HG02588 (cell line): ENCODE measurements at regions not wholly inside any gene's neighbourhood (a gene's known extent, or its start where the extent isn't known, plus 50 kb on each side); places are given as distances from the start of the nearest gene placed in this dataset.

Experiments
- ATAC-seq: cut with Tn5 transposase; IDR thresholded peaks from one replicate; pipeline ENCODE4 v1.9.1; 2021; ENCODE audit warnings: mild to moderate bottlenecking, moderate library complexity; ENCODE audit not compliant: unreplicated experiment

DNA sequence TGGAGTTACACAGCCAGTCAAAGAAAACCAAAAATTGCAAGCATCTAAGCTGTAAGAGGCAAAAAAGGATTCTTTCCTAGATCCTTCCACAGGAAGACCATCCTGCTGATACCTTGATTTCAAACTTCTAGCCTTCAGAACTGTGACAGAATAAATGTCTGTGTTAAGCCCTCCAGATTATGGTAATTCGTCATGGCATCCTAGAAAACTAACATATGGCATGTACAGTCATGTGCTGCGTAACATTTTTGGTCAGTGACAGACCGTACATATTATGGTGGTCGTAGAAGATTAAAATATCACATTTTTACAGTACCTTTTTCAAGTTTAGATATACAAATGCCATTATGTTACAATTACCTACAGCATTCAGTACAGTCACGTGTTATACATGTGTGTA is 660.9 kb upstream of the LMO3 start:
- ATAC-seq: no peak

DNA sequence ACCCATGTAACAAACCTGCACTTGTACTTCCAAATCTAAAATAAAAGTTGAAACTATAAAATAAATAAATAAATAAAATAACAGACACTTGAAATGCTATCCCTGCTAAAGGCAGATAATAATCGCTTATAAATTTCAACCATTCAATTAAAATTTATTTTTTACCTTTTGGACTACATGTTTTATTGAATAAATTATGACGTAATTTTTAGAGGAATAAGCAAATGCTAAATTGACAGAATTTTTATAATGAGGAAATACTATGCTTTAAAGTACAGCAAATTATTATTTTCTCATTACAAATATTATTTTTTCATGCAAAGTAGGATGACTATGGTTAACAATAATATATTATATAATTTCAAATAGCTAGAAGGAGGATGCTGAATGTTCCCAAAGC is 658.6 kb upstream of the LMO3 start:
- no peak for ATAC-seq

DNA sequence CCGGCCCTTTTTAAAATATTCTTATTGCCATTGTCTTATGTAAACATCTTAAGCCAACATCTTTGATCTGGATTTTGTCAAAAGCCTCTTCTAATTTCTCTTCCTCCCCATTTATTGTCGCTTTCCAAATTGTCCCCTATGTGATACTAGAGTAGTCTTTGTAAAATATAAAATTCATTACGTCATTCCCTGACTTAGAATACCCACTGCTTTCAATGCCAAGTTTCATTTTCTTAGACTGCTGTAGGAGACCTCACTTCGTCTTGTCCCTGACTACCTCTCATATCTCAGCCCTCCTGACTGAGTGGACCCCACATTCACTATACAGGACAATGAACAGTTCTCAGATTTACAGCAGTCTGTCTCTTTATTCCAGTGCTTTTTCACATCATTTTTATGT is 633.9 kb upstream of the LMO3 start:
- ATAC-seq: no peak

DNA sequence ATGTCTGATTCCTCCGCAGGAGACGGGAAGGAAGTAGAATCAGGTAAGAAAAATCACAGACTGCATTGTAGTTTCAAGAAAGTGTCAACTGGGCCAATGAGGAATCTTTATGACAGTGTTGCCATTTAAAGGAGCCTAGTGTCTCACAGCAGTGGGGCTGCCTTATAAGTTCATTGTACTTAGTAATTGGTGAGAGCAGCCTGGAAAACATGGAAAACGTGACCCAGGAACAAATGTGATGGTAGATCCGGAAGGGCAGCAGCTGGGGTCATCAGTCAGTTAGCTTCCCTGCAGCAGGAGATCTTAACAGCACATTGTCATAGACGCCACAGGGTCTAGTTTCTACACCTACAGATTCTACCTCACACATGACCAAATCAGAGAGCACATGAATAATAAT is 630.0 kb upstream of the LMO3 start:
- no peak for ATAC-seq

DNA sequence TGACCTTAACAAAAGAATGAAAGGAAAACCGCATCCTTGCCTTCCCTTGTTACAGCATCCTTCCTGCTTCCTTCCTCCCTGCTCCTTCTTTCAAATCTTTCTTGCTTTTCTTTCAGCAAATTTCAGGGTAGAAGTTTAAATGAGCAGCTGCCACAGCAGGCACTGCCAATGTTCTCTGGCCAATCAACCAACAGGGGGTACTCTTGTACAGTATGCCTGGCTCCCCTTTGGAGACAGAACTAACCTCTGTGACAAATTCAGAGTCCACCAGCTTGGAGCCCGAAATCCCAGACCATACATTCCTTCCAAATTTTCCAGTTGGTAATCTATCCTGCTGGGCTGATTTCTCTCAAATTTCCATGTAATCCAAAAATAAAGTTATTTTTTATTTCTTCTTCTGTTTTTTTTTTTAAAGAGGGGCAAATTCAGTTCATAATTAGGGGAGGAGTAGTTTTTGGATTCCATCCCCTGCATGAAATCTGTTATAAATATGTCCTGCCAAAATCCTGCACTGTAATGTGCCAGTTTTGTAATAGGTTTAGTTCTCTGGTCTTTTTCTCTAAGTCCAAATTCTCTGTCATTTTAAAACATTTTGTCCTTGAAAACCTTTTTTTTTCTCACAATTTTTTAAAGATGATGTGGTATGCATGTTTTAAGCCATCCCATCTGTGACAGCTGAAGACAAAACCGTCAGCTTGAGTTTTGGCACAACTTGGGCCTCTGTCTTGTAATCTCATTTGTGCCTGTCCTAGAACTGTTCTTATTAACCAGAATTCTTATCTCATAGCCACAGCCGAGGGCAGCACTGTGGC is 610.0 kb upstream of the LMO3 start:
- ATAC-seq: no peak

DNA sequence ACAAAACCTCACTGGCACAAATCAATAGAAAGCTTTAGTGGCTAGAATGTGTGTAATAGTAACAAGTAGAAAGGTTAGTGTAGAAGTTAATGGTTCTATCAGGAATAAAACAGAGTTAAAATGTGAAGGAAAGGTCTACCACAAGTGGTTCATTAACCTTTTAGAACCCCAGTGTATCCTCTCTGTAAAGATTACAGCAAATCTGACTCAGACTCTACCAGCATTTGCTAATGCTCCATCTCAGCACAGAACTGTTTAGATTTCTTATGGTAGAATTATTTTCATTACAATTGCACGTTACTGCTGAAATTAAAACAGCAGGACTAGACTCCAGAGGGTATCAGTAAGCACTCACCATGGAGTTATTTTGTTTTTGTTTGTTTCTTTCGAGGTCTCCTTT is 609.0 kb upstream of the LMO3 start:
- no peak for ATAC-seq

DNA sequence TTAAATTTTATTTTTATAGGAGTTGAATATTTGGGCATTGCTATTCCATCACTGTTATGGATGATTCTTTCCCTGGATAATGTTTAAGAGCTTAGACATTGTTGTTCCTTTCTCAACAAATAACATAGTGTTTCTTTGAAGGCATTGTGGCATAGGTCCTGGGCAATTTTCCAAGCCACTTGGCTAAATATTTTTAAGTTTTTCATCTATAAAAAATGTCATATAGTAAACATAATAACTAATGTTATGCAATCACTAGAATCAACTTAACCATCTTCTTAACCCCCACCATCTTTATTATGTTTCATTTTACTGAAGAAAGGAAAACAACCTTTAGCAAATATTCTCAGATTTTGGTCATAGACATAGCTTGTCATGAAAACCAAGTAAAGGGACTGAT is 600.6 kb upstream of the LMO3 start:
- no peak for ATAC-seq

DNA sequence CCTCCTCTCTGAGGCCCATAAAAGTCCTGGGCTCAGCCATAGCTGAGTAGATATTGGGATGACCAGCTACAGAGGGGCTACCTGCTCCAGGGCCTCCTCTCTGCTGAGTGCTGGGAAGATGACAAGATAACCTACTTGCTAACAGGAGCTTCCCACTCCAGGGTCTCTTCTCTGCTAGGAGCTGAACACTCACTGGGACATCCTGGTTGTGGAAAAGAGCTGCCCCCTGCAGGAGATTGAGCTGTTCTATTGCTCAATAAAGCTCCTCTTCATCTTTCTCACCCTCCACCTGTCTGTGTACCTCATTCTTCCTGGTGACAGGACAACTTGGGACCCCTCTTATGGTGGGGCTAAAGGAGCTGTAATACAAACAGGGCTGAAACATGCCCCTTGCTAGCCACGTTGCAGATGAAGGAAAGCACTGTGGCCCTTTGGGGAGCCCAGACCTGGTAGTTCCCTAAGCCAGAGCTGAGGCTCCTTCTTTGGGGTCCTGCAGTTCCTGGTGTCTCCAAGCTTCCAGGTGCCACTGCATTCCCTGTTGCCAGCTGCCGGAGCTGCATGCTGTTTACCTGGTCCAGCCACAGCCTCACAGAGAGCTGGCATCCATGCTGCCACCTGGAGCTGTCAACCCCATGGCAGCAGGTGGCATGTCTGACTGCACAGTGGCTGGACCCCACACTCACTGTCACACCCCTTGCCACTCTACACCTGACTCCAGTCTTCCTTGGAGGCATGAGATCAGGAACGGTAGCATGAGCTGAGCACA is 598.5 kb upstream of the LMO3 start:
- no peak for ATAC-seq

DNA sequence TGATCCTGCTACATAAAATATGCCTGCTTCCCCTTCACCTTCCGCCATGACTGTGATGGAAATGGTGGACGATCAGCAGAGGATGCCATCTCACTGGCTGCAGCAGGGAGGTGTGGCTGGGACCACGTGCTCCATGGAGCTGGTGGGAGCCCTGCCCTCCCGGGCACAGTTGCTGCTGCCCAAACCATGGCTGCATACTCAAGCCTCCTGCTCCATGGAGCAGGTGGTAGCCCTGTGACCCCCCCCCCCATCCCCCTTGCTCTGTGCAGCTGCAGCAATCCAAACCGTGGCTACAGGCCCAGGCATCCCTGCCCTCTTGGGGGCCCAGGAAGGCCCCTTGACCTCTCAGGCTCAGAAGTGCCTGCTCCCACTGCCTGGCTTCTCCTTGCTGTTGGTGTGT is 597.5 kb upstream of the LMO3 start:
- no peak for ATAC-seq

DNA sequence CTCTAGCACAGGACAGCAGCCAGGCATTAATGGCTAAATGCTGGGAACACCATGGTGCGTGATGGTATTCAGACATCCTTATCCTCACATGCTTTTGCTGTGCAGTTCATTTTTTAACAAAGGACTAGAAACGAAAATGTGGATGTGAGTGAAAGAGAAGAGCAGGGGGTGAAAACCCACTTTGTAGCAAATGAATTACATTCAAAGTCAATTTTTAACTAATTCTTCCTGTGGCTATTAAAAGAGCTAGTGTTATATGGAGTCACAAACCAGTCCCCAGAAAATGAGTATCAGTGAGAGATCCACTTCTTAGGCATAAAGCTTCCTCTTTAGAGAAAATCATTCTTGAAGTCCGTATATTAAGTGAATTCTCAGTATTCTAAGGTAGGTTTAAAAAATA is 592.0 kb upstream of the LMO3 start:
- ATAC-seq: no peak

DNA sequence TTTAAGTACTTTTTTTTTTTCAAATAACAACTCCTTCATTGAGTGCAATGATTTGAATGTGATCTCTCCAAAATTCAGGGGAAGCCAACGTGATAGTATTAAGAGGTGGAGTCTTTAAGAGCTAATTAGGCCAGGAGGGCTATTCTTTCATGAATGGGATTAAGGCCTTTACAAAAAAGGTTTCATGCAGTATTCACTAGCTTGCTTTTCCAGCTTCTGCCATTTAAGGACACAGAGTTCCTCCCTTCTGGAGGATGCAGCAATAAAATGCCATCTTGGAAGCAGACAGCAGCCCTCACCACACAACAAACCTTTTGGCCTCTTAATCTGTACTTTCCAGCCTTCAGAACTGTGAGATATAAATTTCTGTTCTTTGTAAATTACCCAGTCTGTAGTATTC is 586.8 kb upstream of the LMO3 start:
- ATAC-seq: no peak

DNA sequence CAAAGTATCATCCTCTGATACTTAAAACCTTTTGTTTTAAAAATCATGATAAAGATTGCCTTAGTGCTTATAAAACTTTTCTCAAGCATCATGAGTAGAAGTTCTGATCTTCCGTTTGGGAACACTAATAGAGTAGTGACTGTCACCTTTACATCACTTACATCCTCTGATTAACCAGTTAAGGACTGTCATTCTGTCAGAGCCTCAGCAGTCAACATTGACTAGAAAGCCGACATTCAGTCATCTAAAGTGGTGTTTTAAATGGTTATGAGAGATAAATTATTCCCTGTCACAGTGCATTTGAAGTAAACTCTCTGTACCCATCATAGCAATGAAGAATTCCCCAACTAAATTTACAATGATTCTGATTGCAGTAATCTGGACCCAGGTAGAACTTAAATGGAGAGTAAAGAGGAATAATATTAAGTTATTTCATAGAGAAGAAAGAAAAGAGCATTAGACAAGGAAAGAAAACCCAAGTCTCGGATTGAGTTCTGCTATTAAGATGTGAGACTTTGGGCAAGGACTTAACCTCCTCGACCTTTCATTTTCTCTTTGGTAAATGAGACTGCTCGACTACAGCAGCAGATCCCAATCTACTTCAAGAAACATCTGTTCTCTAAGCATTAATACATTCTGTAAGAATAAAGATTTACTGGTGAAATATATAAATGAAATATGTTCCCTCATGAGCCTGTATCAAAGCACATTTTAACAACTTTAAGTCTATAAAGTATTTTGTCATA is 563.9 kb upstream of the LMO3 start:
- ATAC-seq: peak; percentile 73

DNA sequence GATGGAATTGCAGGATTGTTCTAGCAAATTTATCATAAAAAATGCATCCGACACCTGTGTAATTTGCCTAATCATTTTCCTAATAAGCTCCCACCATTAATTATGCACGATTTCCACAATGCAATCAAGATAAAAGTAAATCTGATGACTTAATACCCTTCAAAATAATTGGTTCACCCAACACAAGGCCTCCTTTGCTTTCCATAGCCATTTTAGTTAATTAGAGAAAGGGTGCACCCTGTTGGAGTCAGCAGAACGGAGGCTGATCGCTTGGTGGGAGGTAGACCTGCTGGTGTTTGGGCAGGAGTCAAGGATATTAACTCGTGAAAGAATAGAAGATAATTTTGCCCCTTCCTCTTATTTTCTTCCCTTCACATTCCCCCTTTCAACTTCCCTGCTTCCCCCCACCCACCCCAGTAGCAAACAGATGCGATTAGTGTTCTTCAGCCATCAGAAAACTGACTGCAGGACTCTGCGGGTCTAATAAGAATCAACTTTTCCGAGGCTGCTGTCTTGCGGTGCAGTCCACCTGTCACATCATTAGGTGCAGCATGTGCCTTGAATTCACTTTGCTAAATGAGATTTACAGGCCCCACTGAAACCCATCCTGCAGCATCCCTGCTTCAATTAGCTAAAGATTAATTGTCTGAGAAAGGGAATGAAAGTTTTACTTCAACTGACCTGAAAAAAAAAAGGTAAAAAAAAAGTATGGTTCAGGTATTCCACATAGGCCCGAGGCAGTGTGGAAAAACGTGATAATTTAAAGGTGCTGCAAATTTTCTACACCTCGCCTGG is 553.7 kb upstream of the LMO3 start:
- no peak for ATAC-seq

DNA sequence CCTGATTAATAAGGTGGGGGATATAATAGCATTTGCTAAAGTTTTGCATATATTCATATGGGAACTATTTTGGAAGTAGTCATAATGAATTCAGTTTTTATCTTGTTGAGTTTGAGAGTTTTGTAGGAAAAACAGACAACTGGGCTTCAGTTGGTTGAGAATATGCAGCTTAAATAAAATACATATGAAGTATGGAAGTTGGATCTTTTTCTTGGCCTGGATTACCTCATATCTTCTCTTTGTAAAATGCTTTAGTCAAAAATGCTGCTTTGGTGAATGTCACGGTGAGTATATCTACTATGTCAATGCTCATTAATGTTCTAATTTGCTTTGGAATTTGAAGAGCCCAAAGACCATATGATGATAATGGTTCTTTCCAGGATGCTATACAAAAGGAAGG is 552.2 kb upstream of the LMO3 start:
- ATAC-seq: no peak

DNA sequence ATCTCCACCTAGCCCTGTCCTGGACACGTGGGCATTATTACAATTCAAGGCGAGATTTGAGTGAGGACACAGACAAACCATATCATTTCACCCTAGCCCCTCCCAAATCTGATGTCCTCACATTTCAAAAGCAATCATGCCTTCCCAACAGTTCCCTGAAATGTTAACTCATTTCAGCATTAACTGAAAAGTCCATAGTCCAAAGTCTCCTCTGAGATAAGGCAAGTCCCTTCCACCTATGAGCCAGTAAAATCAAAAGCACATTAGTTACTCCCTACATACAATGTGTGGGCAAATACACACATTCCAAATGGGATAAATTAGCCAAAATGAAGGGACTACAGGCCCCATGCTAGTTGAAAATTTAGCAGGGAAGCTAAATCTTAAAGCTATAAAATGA is 546.0 kb upstream of the LMO3 start:
- no peak for ATAC-seq

DNA sequence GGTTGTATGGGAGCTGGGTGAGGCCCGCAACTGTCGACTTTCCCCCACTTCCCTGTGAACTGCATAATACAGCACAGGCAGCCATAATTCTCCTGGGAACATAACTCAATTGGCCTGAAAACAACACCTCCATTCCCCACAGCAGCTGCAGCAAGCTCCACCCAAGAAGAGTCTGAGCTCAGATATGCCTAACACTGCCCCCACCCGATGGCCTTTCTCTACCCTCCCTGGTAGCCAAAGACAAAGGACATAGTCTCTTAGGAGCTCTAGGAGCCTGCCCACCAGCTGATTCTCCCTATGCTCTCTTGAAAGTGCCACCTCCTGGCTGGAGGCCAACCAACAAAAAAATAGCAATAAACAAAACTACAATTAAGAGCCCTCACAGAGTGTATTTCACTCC is 542.7 kb upstream of the LMO3 start:
- ATAC-seq: no peak

DNA sequence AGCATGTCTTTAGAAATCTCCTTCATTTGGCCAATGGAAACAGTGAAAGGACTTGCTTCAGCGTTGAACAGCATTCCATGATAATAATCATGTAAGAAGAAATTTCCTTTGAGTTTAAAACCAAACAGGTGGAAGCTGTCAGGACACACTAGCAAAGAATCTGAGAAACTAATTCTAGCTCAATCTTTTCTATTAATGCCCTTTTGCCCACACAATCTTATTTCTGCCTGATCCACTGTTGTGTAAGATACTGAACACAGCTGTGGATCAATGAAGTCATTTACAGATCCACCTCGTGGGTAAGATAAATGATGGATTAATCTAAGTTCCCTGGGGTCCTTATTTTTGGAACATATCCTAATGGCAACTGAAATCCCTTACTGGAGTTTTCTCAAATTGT is 536.9 kb upstream of the LMO3 start:
- ATAC-seq: no peak

DNA sequence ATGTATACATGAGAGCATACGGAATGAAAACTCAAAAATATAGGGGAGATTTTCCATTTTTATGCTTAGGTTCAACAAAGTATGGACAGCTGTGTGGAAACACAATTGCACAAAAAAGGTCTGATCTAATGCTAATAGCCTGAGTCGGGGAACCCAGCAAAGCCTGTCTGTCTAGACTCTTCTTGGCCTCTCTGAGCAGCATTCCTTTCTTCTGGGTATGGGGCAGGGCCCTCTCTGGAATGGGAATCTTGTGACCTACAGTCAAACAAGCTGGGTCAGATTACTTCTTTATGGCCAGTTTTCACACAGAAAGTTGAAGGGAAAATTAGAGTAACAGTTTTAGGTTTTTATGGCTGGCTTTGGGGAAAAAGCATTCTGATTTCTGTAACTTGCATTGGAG is 534.0 kb upstream of the LMO3 start:
- ATAC-seq: no peak

DNA sequence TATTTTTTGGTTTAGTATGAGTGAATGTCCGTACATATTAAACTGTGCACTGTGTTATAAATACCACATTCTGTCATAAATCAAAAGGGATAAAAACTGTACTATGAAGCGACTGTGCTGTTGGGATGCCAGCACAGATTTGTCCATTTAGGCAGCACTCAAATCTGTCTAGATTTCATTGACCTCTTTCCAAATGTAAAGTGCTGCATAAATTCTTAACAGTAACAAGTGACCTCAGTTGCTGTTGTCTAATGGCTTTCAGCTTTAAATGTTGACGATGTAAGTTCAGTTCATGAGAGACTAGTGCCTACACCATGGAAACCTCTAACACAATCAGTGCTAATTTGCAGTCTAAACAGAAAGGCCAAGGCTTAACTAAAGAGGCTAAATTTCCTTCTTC is 531.4 kb upstream of the LMO3 start:
- ATAC-seq: no peak

DNA sequence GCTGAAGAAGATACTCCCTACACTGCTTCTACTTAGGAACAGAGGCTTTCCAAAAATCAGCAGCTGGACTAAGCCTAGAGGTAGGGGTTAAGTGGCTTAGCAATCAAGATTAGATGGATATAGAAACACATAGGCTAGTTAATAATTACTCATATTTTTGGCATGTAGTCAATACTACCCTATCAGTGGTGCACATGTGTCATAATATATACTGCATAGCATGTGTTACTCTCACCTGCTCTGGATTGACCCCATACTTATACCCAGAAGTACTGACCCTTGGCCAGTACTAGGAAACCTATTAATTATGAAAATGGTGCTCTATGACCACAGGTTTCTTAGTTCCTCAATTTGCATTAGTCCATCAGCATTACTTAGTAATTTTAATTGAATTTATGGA is 528.4 kb upstream of the LMO3 start:
- ATAC-seq: no peak

DNA sequence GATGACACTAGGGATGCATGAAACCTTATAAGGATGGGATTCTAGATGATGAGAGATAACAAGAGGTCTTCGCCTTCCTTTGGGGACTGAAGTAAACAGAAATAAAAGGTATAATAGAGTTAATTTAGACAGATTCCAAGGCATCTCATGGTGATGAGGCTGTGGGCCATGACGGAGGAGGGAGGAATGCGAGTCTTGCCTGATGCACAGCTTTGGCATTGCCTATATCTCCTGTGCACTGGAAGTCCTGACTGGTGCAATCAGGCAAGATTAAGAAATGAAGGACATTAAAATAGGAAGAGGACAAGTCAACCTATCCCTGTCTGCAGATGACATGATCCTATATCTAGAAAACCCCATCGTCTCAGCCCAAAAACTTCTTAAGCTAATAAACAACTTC is 526.4 kb upstream of the LMO3 start:
- no peak for ATAC-seq
